ENCODE measurements at regions not wholly inside any gene's neighbourhood (a gene's known extent, or its start where the extent isn't known, plus 50 kb on each side); places are given as distances from the start of the nearest gene placed in this dataset.

DNA sequence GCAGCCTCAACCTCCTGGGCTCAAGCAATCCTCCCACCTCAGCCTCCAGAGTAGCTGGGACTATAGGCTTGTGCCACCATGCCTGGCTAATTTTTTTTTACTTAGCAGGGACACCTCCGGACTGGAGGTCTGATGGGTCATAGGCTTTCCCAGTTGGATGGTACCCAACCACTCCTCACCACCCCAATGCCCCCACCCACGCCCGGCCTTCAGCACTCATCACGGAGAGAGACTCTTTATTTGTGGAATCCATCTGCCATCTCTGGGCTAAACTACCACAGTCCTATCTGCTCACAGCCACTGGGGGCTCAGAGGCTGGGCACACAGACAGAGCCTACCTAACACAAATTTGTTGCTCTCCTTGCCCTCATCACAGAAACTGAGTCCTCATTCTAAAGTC is 58.3 kb upstream of the STXBP1 start:
- DNase-seq (ENCODE audit: low read depth in 2 of 2) = no peak

DNA sequence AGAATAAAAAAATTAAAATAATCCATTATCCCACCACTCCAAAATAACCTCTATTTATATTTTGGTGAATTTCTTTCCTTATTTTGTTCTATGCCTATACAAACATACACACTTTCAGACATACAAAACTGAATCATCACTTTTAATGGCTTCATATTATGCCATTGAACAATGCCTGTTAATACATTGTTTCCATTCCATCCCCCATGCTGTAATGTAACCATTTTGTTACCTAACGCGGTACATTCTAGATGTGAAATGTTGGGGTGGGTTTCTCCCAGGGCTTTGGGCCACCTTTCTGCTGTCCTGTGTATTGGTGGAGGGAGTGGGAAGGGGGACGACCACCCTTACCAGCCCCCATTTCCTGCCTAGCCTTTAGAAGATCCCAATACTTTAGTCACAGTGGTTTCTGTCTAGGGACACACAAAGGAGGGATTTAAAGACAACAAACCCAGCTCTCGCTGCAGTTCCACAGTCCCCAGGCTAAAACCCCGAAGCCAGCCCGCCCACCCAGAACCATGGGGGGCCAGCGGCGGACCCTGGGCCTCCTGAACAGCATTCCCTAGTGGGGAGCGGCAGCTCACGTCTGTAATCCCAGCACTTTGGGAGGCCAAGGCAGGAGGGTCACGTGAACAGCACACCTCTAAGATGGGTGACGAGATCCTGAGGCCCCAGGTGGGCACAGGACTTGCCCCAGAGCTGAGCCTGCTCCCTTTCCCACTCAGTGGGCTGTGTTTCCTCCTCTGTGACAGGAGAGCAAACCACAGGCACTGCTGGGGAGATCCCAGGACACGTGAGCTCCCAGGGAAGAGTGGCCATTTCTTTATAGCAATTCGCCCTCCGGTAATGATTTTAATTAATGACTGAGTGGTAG is 56.9 kb upstream of the STXBP1 start:
- no peak for DNase-seq (ENCODE audit: low read depth in 2 of 2)

DNA sequence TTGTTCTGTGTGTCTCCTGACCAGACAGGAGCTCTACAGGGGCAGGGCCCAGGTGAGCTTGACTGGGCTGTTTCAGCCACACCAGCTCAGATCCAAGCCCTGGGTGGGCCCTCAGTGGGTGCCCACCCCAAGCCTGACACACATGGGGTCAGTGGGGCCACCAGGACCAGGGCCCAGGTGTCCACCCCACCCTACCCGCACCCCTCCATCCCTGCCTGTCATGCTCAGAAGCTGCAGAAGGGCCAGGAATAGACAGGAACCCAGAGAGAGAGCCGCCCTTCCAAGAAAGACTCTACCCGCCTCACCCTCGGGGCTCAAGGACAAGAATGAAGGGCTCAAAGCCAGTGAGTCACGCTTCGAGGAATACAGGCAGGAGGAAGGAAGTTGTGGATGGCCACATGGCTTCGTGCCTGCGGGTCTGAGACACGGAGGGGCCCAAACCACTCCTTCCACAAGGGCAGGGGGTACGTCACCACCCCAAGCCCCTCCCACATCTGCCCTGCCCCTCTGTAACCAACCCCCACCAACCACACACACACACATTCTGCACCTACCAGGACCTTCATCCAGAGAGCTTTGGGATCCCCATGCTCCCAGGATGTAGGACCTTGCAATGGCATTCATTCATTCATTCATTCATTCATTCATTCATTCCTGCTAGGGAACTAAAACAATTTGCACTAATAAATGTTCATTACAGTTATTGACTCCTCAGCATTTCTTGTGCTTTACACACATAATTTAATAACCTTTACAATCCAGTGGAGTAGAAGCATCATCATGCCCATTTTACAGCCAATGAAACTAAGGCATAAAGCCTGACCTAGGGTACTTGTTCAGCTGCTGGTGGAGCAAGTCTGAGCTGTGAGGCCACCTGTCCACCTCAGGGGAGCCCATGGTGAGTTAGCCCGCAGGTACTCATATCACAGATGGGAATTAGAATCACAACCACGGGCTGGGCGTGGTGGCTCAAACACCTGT is 55.9 kb upstream of the STXBP1 start:
- DNase-seq (ENCODE audit: low read depth in 2 of 2) = peak; percentile 39 to 53

GRCh38 chr9:127556871-127557270 is 55.2 kb upstream of the STXBP1 start:
- DNase-seq (ENCODE audit: low read depth in 2 of 2) = no peak

DNA sequence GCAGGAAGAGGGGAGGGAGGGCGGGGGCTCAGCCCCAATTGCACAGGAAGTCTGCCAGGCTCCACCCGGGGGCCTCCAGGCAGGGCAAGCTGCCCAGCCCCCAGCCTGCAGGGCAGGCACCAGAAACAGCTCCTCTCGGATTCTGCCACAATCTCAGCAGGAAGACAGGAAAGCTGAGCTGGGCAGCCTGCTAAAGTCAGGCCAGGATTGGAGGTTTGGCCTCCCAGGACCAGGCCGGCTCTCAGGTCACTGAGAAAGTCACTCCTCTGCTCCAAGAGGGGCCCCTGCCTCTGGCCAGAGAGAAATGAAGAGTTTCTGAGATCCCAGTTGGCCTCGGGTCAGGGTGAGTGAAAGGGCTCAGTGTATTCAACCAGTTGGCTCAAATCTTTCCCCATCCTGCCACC is 54.6 kb upstream of the STXBP1 start:
- no peak for DNase-seq (ENCODE audit: low read depth in 2 of 2)

DNA sequence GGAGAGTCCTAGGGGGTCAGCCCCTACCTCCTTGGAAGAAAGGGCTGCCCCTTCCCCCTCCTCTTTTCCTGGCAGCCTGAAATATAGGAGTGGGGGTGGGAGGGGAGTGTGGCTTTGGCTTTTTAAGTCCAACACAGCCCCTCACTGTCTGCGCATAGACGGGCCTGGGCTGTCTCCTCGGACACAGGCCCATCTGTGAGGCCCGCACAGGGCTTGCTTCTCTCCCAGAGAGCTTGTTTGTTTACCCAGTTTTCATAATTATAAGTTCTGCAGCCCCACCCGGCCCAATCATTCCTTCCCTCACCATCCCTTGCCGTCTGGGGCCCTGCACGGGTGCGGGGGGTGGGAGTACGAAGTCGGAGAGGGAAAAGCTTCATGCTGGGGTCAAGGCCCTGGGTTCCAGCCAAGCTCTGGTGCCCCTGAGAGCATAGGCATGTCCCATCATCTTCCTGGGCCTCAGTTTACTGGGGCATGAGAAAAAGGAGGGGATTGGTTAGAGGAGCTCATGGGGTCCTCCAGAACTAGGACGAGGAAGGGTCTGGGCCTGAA is 54.0 kb upstream of the STXBP1 start:
- DNase-seq (ENCODE audit: low read depth in 2 of 2) = no peak

DNA sequence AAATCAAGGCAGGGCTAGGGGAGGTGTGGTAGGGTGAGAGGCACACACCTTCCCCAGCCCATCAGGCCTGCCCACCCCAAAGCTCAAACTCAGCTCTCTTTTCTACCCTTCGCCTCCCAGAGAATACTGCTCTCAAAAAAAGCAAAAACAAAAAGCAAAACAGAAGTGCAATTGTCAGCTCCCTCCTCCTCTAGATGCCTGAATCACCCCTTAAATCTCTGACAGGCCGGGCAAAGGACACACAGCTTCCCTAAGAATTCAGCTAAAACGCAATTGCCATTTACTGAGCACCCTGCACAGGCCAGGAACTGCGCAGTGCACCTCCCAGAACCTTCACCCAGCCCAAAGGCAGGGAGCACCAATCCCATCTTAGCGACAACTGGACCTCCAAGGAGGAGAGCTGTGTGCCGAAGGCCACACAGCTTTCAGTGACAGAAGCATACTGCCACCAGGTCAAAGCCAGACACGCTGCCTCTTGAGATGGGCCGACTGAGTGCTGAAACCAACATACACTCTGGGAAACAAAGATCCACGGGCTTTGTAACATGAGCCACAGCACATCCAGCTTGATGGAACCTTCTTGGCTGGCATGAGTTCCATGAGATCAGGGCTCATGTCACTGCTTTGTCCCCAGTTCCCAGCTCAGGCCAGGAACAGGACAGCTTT is 53.4 kb upstream of the STXBP1 start:
- DNase-seq (ENCODE audit: low read depth in 2 of 2) = no peak

DNA sequence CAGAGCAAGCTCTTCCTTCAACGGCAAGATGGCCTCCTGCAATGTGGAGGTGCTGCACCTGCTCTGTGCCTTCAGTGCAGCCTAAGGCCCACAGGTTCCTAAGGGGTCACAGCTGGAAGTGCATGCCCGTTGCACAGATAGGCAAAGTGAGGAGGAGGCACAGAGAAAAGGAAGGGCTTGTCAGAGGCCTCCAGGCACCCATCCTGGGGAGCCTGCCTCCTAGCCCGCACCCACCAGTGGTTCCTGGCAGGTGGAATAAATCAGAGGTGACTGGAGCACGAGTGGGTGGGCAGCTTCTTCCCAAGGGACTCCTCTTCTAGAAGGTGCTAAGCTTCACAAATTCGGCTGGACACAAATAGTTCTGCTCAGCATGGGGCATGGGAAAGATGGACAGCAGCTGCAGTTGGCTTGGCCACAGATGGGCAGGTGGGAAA is 52.8 kb upstream of the STXBP1 start:
- DNase-seq (ENCODE audit: low read depth in 2 of 2) = no peak

GRCh38 chr9:127561491-127562278 is 50.4 kb upstream of the STXBP1 start:
- no peak for DNase-seq (ENCODE audit: low read depth in 2 of 2)
